ENCODE measurements at regions not wholly inside any gene's neighbourhood (a gene's known extent, or its start where the extent isn't known, plus 50 kb on each side); places are given as distances from the start of the nearest gene placed in this dataset.

GRCh38 chr10:128776673-128777252 lies 650.5 kb upstream of the MKI67 start:
- Histone ChIP-seq H3K9ac (ENCODE audit: low read length) (no peak overlapping the region), H2AFZ (ENCODE audit: low read depth, low read length) (no peak overlapping the region), H3K79me2 (replicated peaks; ENCODE audit: insufficient read depth, low read length) (no peaks in the 10 kb centered on the region), H3K27ac (ENCODE audit: low read length) (no peak overlapping the region), H3K9me3 (ENCODE audit: low read length) (no peaks in the 10 kb centered on the region), H4K20me1 (ENCODE audit: insufficient read depth) (no peaks in the 10 kb centered on the region), H3K9me2 (ENCODE audit: insufficient read depth, low read length) (no peaks in the 10 kb centered on the region), H3K27me3 (ENCODE audit: insufficient read depth, low read depth, low read length) (no peaks in the 10 kb centered on the region), H3K4me3 (ENCODE audit: low read length) (no peak overlapping the region), H3F3A (ENCODE audit: insufficient read depth, low read length, poor library complexity, severe bottlenecking) (no peaks in the 10 kb centered on the region), H3K4me2 (ENCODE audit: low read length) (no peak overlapping the region), H3K36me3 (ENCODE audit: insufficient read depth, low read length) (no peaks in the 10 kb centered on the region)
- no peak for TF ChIP-seq SMC3 (conservative IDR thresholded peaks at IDR 0.05; ENCODE audit: poor library complexity)
- TF ChIP-seq TAF1 (IDR thresholded peaks at IDR 0.05; ENCODE audit: low read depth), result no peak
- no peak for TF ChIP-seq REST (IDR thresholded peaks at IDR 0.05; ENCODE audit: borderline replicate concordance)
- no peak for TF ChIP-seq MXI1 (conservative IDR thresholded peaks at IDR 0.05; ENCODE audit: poor library complexity, severe bottlenecking)
- no peak for TF ChIP-seq RAD21 (conservative IDR thresholded peaks at IDR 0.05)
- TF ChIP-seq EP300 (conservative IDR thresholded peaks at IDR 0.05; ENCODE audit: poor library complexity, severe bottlenecking), result no peak
- no peak for TF ChIP-seq POLR2AphosphoS5 (IDR thresholded peaks at IDR 0.05)
- no peak for TF ChIP-seq CTCF (IDR thresholded peaks at IDR 0.05; ENCODE audit: poor library complexity, severe bottlenecking)
- TF ChIP-seq EZH2 (IDR thresholded peaks at IDR 0.05; ENCODE audit: borderline replicate concordance, insufficient read depth, low read length, poor library complexity, severe bottlenecking), result no peak

- no peak for TF ChIP-seq REST (IDR thresholded peaks at IDR 0.05; ENCODE audit: borderline replicate concordance)
- TF ChIP-seq RAD21 (conservative IDR thresholded peaks at IDR 0.05), result no peak
- no peak for TF ChIP-seq MXI1 (conservative IDR thresholded peaks at IDR 0.05; ENCODE audit: poor library complexity, severe bottlenecking)
- no peak for TF ChIP-seq TAF1 (IDR thresholded peaks at IDR 0.05; ENCODE audit: low read depth)
- TF ChIP-seq POLR2AphosphoS5 (IDR thresholded peaks at IDR 0.05), result no peak
- TF ChIP-seq EZH2 (IDR thresholded peaks at IDR 0.05; ENCODE audit: borderline replicate concordance, insufficient read depth, low read length, poor library complexity, severe bottlenecking), result no peak
- no peak for TF ChIP-seq SMC3 (conservative IDR thresholded peaks at IDR 0.05; ENCODE audit: poor library complexity)
- TF ChIP-seq EP300 (conservative IDR thresholded peaks at IDR 0.05; ENCODE audit: poor library complexity, severe bottlenecking), result no peak
- TF ChIP-seq CTCF (IDR thresholded peaks at IDR 0.05; ENCODE audit: poor library complexity, severe bottlenecking), result no peak
- Histone ChIP-seq H3F3A (ENCODE audit: insufficient read depth, low read length, poor library complexity, severe bottlenecking) (no peaks in the 10 kb centered on the region), H3K4me2 (ENCODE audit: low read length) (no peak overlapping the region), H3K9ac (ENCODE audit: low read length) (no peak overlapping the region), H3K9me2 (ENCODE audit: insufficient read depth, low read length) (no peaks in the 10 kb centered on the region), H3K9me3 (ENCODE audit: low read length) (no peaks in the 10 kb centered on the region), H3K36me3 (ENCODE audit: insufficient read depth, low read length) (no peaks in the 10 kb centered on the region), H2AFZ (ENCODE audit: low read depth, low read length) (no peak overlapping the region), H3K79me2 (replicated peaks; ENCODE audit: insufficient read depth, low read length) (no peaks in the 10 kb centered on the region), H3K4me3 (ENCODE audit: low read length) (no peak overlapping the region), H3K27ac (ENCODE audit: low read length) (no peak overlapping the region), H4K20me1 (ENCODE audit: insufficient read depth) (no peaks in the 10 kb centered on the region), H3K27me3 (ENCODE audit: insufficient read depth, low read depth, low read length) (no peaks in the 10 kb centered on the region)
Measured at GRCh38 chr10:128777342-128777741, 651.1 kb upstream of the MKI67 start.
